Parathyroid adenoma (tissue), 2 donors: ENCODE measurements at regions not wholly inside any gene's neighbourhood (a gene's known extent, or its start where the extent isn't known, plus 50 kb on each side); places are given as distances from the start of the nearest gene placed in this dataset.

ENCODE experiments used
- H2AFZ ChIP-seq: fragments of 300-600 bp; sonication (generic); one replicate; pipeline ENCODE4 v1.7.0; 2017; ENCODE audit warnings: antibody characterized with exemption, mild to moderate bottlenecking
- H3K27ac ChIP-seq: fragments of 300-600 bp; sonication (generic); one replicate; pipeline ENCODE4 v1.7.0; 2017
- H3K27me3 ChIP-seq: fragments of 300-600 bp; sonication (generic); one replicate; pipeline ENCODE4 v1.7.0; 2017; ENCODE audit warnings: low read length; ENCODE audit not compliant: control insufficient read depth, insufficient read depth
- H3K36me3 ChIP-seq: fragments of 300-600 bp; sonication (generic); one replicate; pipeline ENCODE4 v1.7.0; 2017; ENCODE audit warnings: low read length; ENCODE audit not compliant: control insufficient read depth, insufficient read depth
- H3K4me1 ChIP-seq: fragments of 300-600 bp; sonication (generic); one replicate; pipeline ENCODE4 v1.7.0; 2017; ENCODE audit warnings: control low read depth
- H3K4me2 ChIP-seq: fragments of 300-600 bp; sonication (generic); one replicate; pipeline ENCODE4 v1.7.0; 2017; ENCODE audit warnings: low read length
- H3K4me3 ChIP-seq: fragments of 300-600 bp; sonication (generic); one replicate; pipeline ENCODE4 v1.7.0; 2017; ENCODE audit warnings: low read depth, low read length
- H3K79me2 ChIP-seq: fragments of 300-600 bp; sonication (generic); one replicate; pipeline ENCODE4 v1.7.0; 2017; ENCODE audit warnings: control low read depth
- H3K9ac ChIP-seq: fragments of 300-600 bp; sonication (generic); one replicate; pipeline ENCODE4 v1.7.0; 2017; ENCODE audit warnings: mild to moderate bottlenecking
- H3K9me3 ChIP-seq: fragments of 300-600 bp; sonication (generic); one replicate; pipeline ENCODE4 v1.7.0; 2017; ENCODE audit warnings: low read length; ENCODE audit not compliant: control insufficient read depth
- TF ChIP-seq, protein P1 (sequence below): fragments of 300-600 bp; sonication (generic); IDR thresholded peaks from one replicate; pipeline ENCODE4 v1.7.0; 2017; ENCODE audit warnings: antibody characterized with exemption, mild to moderate bottlenecking
- donor health status: primary hyperparathyroidism.

GRCh38 chr21:15932726-15933125, 202.9 kb downstream of the USP25 start:
- Histone ChIP-seq H3K4me2 (no peak overlapping the region), H3K4me1 (no peaks in the 10 kb centered on the region), H3K27me3 (no peaks in the 10 kb centered on the region), H3K4me3 (no peak overlapping the region), H3K27ac (no peak overlapping the region), H3K9me3 (no peaks in the 10 kb centered on the region), H3K79me2 (no peaks in the 10 kb centered on the region), H2AFZ (no peak overlapping the region), H3K36me3 (no peaks in the 10 kb centered on the region), H3K9ac (no peak overlapping the region)
- TF ChIP-seq, protein P1, sequence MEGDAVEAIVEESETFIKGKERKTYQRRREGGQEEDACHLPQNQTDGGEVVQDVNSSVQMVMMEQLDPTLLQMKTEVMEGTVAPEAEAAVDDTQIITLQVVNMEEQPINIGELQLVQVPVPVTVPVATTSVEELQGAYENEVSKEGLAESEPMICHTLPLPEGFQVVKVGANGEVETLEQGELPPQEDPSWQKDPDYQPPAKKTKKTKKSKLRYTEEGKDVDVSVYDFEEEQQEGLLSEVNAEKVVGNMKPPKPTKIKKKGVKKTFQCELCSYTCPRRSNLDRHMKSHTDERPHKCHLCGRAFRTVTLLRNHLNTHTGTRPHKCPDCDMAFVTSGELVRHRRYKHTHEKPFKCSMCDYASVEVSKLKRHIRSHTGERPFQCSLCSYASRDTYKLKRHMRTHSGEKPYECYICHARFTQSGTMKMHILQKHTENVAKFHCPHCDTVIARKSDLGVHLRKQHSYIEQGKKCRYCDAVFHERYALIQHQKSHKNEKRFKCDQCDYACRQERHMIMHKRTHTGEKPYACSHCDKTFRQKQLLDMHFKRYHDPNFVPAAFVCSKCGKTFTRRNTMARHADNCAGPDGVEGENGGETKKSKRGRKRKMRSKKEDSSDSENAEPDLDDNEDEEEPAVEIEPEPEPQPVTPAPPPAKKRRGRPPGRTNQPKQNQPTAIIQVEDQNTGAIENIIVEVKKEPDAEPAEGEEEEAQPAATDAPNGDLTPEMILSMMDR, result no peak

DNA sequence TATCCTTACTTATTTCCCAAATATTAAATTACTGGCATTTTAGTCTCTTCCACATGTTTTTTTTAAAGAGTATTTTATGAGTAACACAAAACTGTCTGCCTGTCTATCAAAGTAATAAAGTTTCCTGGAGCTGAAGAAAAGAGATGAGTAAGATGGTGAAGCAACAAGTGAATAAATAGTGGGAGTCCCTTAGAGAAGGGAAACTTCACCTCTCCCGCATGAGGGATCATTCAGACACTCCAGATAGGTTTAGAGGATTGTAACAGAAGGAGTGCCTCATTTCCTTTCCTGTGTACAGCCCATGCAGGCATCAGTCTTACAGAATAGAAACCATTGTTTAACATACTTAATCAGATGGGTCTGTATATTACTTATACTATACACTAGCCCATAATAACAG, 205.7 kb downstream of the USP25 start:
- H3K4me3 ChIP-seq, result no peak overlapping the region
- no peaks in the 10 kb centered on the region for H3K9me3 ChIP-seq
- no peak overlapping the region for H3K9ac ChIP-seq
- H3K27me3 ChIP-seq, result no peaks in the 10 kb centered on the region
- H3K4me1 ChIP-seq, result no peaks in the 10 kb centered on the region
- no peaks in the 10 kb centered on the region for H3K36me3 ChIP-seq
- H3K27ac ChIP-seq, result no peak overlapping the region
- no peak overlapping the region for H3K4me2 ChIP-seq
- TF ChIP-seq, protein P1, result no peak
- H2AFZ ChIP-seq, result no peak overlapping the region
- H3K79me2 ChIP-seq, result no peaks in the 10 kb centered on the region

DNA sequence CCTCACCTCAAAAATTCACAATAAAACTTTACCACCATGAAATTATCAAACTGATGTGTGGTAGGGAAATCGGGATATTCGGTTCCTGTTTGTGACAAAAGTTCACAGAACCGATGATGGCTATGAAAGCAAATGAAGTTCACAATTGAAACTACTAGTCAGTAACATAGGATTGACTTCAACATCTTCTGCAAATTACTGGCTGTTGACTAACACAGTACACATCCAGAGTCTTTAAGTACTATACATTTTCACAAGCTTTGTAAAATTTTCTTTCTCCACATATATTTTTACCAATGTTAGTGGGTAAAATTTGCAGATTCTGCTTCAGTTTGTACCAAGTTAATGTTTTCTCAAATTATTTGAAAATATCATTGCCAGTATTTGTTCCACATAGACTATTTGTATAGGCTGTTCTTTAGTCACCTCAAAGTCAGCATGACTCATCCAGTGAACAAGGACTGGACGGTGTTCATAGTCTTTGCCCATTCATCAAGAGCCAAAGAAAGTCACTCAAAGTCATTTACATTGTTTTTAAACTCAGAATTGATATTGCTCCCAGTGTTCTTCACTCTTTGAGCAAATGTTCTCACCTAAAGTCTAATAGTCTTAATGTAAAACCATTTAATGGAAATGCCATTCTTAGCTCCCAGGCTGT, 213.4 kb downstream of the USP25 start:
- Histone ChIP-seq H3K4me2 (no peak overlapping the region), H3K79me2 (no peaks in the 10 kb centered on the region), H3K36me3 (no peaks in the 10 kb centered on the region), H3K27me3 (no peaks in the 10 kb centered on the region), H3K9me3 (no peaks in the 10 kb centered on the region), H3K27ac (no peak overlapping the region), H3K4me1 (no peaks in the 10 kb centered on the region), H3K4me3 (no peak overlapping the region), H3K9ac (no peak overlapping the region), H2AFZ (no peak overlapping the region)
- TF ChIP-seq, protein P1, result no peak

DNA sequence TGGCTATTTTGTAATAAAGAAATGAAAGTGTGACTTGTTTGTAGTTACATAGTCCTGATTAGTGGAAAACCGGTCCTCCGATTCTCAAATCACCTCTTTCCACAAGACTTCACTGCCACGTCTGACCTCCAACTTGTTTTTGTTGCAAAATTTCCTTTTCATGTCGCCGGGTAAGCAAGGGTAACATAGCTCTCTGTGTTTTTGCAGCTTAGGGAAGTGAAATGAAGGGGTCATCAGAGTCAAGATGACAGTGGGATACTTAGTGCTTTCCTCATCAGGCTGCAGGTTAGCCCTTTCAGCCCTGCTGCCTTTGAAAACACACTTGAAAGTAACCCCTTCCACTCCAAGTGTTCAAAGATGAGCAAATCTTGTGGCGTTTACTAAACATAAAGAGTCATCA, 217.9 kb downstream of the USP25 start:
- Histone ChIP-seq H3K4me3 (no peak overlapping the region), H3K36me3 (no peaks in the 10 kb centered on the region), H2AFZ (no peak overlapping the region)

More for the DNA sequence above, 217.9 kb downstream of the USP25 start:
- H3K4me2 ChIP-seq, result no peak overlapping the region
- H3K27ac ChIP-seq, result no peak overlapping the region
- H3K79me2 ChIP-seq, result no peaks in the 10 kb centered on the region
- H3K4me1 ChIP-seq, result no peaks in the 10 kb centered on the region
- TF ChIP-seq, protein P1, result no peak
- no peaks in the 10 kb centered on the region for H3K9me3 ChIP-seq
- no peak overlapping the region for H3K9ac ChIP-seq
- H3K27me3 ChIP-seq, result no peaks in the 10 kb centered on the region
